MM.1S (cell line): ENCODE measurements at regions not wholly inside any gene's neighbourhood (a gene's known extent, or its start where the extent isn't known, plus 50 kb on each side); places are given as distances from the start of the nearest gene placed in this dataset.

Source experiments
- CTCF ChIP-seq: fragments of 300-600 bp; sonication (generic); IDR thresholded peaks from 2 replicates; pipeline ENCODE4 v1.5.1; 2016; ENCODE audit warnings: antibody characterized with exemption, low read length, mixed read lengths
- EZH2 ChIP-seq: fragments of 300-600 bp; sonication (generic); optimal IDR thresholded peaks from 2 replicates; pipeline ENCODE3; 2017; ENCODE audit warnings: low read depth, mild to moderate bottlenecking, antibody characterized with exemption, low read length, mixed read lengths

GRCh38 chr20:16898433-16898832, 150.3 kb downstream of the OTOR start:
- TF ChIP-seq CTCF (no peak), EZH2 (no peak)
